Choroid plexus epithelial cell (primary cell): ENCODE measurements at regions not wholly inside any gene's neighbourhood (a gene's known extent, or its start where the extent isn't known, plus 50 kb on each side); places are given as distances from the start of the nearest gene placed in this dataset.

Experiments
- DNase-seq: peaks from one replicate; pipeline ENCODE4 v3.0.0-alpha.2; 2010; ENCODE audit warnings: low read depth
- H3K4me3 ChIP-seq: 2 replicates; pipeline ENCODE4 v1.5.1; 2011; ENCODE audit warnings: low read depth, mild to moderate bottlenecking, control low read depth, low read length, moderate library complexity
- TF ChIP-seq, protein P1 (sequence below): conservative IDR thresholded peaks from 2 replicates; pipeline ENCODE4 v1.5.1; 2011; ENCODE audit warnings: low read depth, mild to moderate bottlenecking, control low read depth, inconsistent platforms, low read length, moderate library complexity

DNA sequence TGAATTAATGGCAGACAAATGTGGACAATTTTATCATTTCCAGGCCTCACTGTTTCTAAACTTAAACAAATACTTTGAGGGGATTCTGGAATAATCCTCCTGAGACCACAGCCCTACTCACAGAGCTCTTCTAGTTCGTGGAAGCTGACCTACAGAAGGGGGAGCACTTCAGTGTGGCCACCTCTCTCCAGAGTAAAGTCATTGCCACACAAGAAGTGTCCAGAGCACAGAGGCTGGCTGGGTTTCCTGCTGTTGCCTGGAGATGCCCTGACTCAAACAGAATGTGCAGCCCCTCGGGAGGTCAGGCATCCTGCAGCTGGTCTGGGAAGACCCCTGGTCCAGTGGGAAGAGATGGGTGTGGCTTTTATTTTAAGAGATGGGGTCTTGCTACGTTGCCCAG, 110.9 kb downstream of the QRSL1 start:
- no peak for DNase-seq
- no peak overlapping the region for H3K4me3 ChIP-seq
- TF ChIP-seq, protein P1, sequence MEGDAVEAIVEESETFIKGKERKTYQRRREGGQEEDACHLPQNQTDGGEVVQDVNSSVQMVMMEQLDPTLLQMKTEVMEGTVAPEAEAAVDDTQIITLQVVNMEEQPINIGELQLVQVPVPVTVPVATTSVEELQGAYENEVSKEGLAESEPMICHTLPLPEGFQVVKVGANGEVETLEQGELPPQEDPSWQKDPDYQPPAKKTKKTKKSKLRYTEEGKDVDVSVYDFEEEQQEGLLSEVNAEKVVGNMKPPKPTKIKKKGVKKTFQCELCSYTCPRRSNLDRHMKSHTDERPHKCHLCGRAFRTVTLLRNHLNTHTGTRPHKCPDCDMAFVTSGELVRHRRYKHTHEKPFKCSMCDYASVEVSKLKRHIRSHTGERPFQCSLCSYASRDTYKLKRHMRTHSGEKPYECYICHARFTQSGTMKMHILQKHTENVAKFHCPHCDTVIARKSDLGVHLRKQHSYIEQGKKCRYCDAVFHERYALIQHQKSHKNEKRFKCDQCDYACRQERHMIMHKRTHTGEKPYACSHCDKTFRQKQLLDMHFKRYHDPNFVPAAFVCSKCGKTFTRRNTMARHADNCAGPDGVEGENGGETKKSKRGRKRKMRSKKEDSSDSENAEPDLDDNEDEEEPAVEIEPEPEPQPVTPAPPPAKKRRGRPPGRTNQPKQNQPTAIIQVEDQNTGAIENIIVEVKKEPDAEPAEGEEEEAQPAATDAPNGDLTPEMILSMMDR = no peak

DNA sequence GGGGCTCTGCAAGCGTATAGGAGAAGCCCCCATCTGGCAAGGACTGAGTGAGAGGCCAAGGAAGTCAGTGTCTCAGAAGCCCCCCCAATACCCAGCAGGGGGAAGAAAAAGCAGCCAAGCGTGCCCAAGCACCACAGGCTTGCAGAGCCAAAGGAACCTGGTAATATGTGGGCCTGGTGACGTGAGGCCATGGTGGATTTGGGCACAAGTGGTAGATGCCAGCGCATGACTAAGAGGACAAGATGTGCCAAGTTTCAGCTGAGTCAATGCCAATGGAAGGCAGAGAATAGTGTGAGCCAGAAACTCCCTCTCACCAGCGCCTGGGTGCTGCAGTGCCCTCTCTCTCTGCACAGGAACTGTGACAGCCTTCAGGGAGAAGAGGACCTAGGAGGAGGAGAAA, 110.0 kb downstream of the QRSL1 start:
- TF ChIP-seq, protein P1 = no peak
- H3K4me3 ChIP-seq = no peak overlapping the region
- no peak for DNase-seq

DNA sequence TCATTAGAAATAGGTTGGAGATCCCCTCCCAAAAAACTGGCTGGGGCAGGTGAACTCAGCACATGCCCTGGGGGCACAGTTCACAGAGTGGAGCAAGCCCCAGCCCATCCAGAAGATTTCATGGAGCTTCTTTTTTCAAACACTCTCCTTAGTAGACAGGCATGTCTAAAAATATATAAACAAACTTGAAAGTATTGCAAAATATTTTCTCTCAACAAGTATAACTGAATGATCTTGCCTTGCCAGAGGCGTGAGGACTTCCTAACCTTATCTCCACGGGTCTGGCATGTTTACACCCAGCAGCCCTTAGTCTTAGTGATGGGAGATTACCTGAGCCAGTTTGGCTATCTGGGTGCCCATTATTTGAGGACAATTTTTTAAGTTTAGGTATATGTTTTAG, 107.1 kb downstream of the QRSL1 start:
- TF ChIP-seq, protein P1 = no peak
- DNase-seq = no peak
- no peak overlapping the region for H3K4me3 ChIP-seq

DNA sequence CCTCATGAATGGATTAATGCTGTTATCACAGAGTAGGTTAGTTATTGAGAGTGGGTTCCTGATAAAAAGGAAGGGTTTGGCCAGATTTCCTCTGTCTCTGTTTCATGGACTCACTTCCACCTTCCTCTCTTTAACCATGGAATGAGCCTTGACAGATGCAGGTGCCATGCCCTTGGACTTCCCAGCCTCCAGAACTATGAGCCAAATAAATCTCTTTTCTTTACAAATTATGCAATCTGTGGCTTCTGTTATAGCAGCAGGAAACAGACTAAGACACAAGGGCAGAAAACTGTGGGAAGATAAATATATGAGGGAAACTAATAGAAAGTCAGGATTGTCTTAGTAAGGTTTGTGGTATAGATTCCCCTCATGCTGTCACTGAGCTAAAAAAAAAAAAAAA, 106.5 kb downstream of the QRSL1 start:
- TF ChIP-seq, protein P1 = no peak
- DNase-seq = no peak
- no peak overlapping the region for H3K4me3 ChIP-seq

DNA sequence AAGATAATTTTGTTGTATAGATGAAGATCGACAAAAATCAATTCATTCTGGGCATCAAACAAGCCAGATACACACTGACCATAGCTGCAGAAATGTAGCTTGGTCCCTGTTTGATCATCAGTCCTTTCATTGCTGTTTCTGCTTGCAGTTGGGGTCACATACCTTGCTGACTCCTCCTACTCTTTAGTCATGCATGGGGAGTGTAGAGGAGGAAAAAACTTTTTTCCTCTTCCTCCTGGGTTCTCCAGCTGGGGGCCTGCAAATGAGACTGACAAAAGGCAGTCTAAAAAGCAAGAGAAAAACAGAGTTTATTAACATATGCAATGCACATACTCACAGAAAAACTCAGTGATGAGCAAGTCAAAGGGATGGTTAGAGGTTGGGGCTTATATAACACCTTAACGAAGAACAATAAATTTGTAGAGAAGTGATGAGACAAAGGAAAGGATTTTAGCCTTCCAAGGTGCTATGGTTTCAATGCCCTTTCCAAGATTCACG, 105.8 kb downstream of the QRSL1 start:
- H3K4me3 ChIP-seq = no peak overlapping the region
- TF ChIP-seq, protein P1 = no peak
- DNase-seq = no peak

DNA sequence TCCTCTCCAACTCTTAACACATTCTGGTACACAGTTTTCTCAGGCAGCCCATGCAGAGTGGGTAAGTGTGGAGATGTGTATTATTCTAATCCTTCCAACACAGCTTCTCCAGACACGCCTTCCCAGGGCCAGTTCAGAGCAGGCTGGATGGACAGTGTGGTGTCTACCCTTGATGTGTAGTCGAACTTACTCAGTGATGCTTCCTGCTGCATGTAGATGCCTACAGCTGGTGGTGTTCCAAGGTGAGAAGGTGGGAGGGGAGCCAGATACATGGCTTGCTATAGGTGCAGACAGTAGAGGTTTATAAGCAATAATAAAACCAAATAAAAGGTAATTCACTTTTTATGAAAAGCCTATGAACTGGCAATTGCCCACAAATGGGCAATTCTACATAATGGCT, 104.0 kb downstream of the QRSL1 start:
- no peak overlapping the region for H3K4me3 ChIP-seq
- TF ChIP-seq, protein P1 = no peak
- DNase-seq = no peak

DNA sequence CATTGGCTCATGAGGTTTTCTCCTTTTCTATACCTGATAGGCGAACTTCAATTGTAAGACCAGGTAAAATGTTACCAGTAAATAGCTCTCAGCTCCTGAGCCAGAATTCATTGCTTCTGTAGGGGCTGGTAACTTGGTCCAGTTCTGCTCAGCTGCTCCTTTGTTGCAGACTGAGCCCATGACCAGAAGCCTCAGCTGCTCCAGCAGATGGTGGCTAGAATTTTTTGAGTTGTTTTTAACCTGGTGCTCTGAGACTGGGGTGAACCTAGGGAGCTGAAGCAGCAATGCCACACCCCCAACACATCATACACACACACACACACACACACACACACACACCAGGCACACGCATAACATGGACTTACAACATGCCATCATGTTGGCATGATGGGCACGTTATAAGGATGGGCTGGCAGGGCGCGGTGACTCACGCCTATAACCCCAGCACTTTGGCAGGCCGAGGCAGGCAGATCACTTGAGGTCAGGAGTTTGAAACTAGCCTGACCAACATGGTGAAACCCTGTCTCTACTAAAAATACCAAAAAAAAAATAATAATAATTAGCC, 103.1 kb downstream of the QRSL1 start:
- TF ChIP-seq, protein P1 = no peak
- H3K4me3 ChIP-seq = no peak overlapping the region
- no peak for DNase-seq
